CD8-positive, alpha-beta memory T cell (primary cell): ENCODE measurements at regions not wholly inside any gene's neighbourhood (a gene's known extent, or its start where the extent isn't known, plus 50 kb on each side); places are given as distances from the start of the nearest gene placed in this dataset.

ENCODE experiments used
- CTCF ChIA-PET: fragments of 350-600 bp; sonication (Branson Sonifier 250); formaldehyde crosslinking; loops from one replicate; lab custom pipeline; 2021; ENCODE audit warnings: antibody characterized with exemption; lab: Charles Lee
- POLR2A ChIA-PET: fragments of 350-600 bp; sonication (Branson Sonifier 250); formaldehyde crosslinking; loops from one replicate; lab custom pipeline; 2021; ENCODE audit warnings: antibody characterized with exemption; lab: Charles Lee
- DNase-seq, 5 donors: peaks; one replicate each; pipeline versions ENCODE4 v3.0.0 to v3.0.0-alpha.2; 2020 to 2022; ENCODE audit warnings: mixed read lengths in 1 of 5
- H3K27ac ChIP-seq: one replicate; pipeline ENCODE4 v1.7.0; 2013; ENCODE audit warnings: low read depth, mild to moderate bottlenecking, low read length, moderate library complexity
- H3K27me3 ChIP-seq: 2 replicates; pipeline ENCODE4 v1.7.0; 2013; ENCODE audit warnings: low read length, mild to moderate bottlenecking; ENCODE audit not compliant: insufficient read depth, poor library complexity, severe bottlenecking
- H3K36me3 ChIP-seq: 2 replicates; pipeline ENCODE4 v1.7.0; 2013; ENCODE audit warnings: mild to moderate bottlenecking, low read length, moderate library complexity; ENCODE audit not compliant: insufficient read depth
- H3K4me1 ChIP-seq: 2 replicates; pipeline ENCODE4 v1.7.0; 2013; ENCODE audit warnings: mild to moderate bottlenecking, low read length, moderate library complexity; ENCODE audit not compliant: insufficient read depth
- H3K4me3 ChIP-seq: 2 replicates; pipeline ENCODE4 v1.7.0; 2013; ENCODE audit warnings: mild to moderate bottlenecking, low read length
- H3K9me3 ChIP-seq: 2 replicates; pipeline ENCODE4 v1.7.0; 2013; ENCODE audit warnings: mild to moderate bottlenecking, low read length
- H3K27ac Mint-ChIP-seq, 8 donors: one replicate each; pipeline ENCODE4 v1.8.0; 2020 to 2021; ENCODE audit warnings: mixed read lengths in 8 of 8, mild to moderate bottlenecking in 6 of 8, inconsistent platforms in 3 of 8, moderate library complexity in 3 of 8
- H3K27me3 Mint-ChIP-seq, 2 donors: one replicate each; pipeline ENCODE4 v1.8.0; 2020 to 2021; ENCODE audit warnings: mixed read lengths in 2 of 2, mild to moderate bottlenecking in 1 of 2, moderate library complexity in 1 of 2
- H3K36me3 Mint-ChIP-seq, 3 donors: one replicate each; pipeline ENCODE4 v1.8.0; 2020 to 2021; ENCODE audit warnings: mixed read lengths in 3 of 3, inconsistent platforms in 1 of 3, mild to moderate bottlenecking in 1 of 3
- H3K4me1 Mint-ChIP-seq, 3 donors: one replicate each; pipeline ENCODE4 v1.8.0; 2020 to 2021; ENCODE audit warnings: mixed read lengths in 3 of 3, inconsistent platforms in 1 of 3, mild to moderate bottlenecking in 1 of 3
- H3K4me3 Mint-ChIP-seq, 7 donors: one replicate each; pipeline ENCODE4 v1.8.0; 2020 to 2021; ENCODE audit warnings: mixed read lengths in 7 of 7, mild to moderate bottlenecking in 6 of 7, moderate library complexity in 4 of 7, inconsistent platforms in 2 of 7
- H3K9me3 Mint-ChIP-seq, 5 donors: one replicate each; pipeline ENCODE4 v1.8.0; 2020 to 2022; ENCODE audit warnings: mixed read lengths in 5 of 5, mild to moderate bottlenecking in 3 of 5, moderate library complexity in 2 of 5, inconsistent platforms in 1 of 5

DNA sequence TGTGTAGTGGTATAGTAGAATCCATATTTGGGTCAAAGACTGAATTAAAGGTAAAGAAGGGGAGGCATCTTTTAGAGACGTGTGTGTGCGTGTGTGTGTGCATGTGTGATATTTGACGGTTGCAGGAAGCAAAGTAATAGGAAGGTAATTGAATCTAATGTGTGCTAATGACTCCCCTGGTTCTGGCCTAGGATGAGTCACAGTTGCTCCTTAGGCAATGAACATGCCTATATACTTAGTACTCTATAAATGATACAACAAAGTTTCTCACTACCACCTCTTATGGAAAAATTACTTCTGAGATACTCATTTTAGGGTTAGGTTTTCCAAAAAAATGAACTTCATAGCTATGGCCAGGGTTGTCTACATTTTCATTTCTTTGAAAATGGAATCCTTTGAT lies 409.6 kb downstream of the GUCY1A2 start:
- ChIA-PET CTCF (no interaction called here), POLR2A (no interaction called here)
- DNase-seq, result no peak
- no peak overlapping the region for H3K27ac Mint-ChIP-seq
- no peaks in the 10 kb centered on the region for H3K36me3 Mint-ChIP-seq
- no peaks in the 10 kb centered on the region for H3K27me3 Mint-ChIP-seq
- no peaks in the 10 kb centered on the region for H3K36me3 ChIP-seq
- H3K4me1 ChIP-seq, result no peaks in the 10 kb centered on the region
- H3K4me3 ChIP-seq, result no peak overlapping the region
- H3K9me3 Mint-ChIP-seq, result peaks cover 0 to 20% (median 4%) of the 10 kb centered on the region in 5 donors
- no peak overlapping the region for H3K4me3 Mint-ChIP-seq
- no peak overlapping the region for H3K27ac ChIP-seq
- no peaks in the 10 kb centered on the region for H3K9me3 ChIP-seq
- H3K4me1 Mint-ChIP-seq, result no peaks in the 10 kb centered on the region
- H3K27me3 ChIP-seq, result no peaks in the 10 kb centered on the region

GRCh38 chr11:106614262-106614661 lies 404.0 kb downstream of the GUCY1A2 start:
- no peak for DNase-seq
- Histone ChIP-seq H3K4me1 (no peaks in the 10 kb centered on the region), H3K4me3 (no peak overlapping the region), H3K36me3 (no peaks in the 10 kb centered on the region), H3K27me3 (no peaks in the 10 kb centered on the region), H3K27ac (no peak overlapping the region), H3K9me3 (no peaks in the 10 kb centered on the region)
- ChIA-PET CTCF (no interaction called here), POLR2A (no interaction called here)
- H3K4me3 Mint-ChIP-seq, result no peak overlapping the region
- peaks cover 0 to 15% (median 2%) of the 10 kb centered on the region in 5 donors for H3K9me3 Mint-ChIP-seq
- H3K27me3 Mint-ChIP-seq, result no peaks in the 10 kb centered on the region
- H3K36me3 Mint-ChIP-seq, result no peaks in the 10 kb centered on the region
- H3K27ac Mint-ChIP-seq, result no peak overlapping the region
- no peaks in the 10 kb centered on the region for H3K4me1 Mint-ChIP-seq

- Histone ChIP-seq H3K4me3 (no peak overlapping the region), H3K27ac (no peak overlapping the region), H3K4me1 (no peaks in the 10 kb centered on the region), H3K36me3 (no peaks in the 10 kb centered on the region), H3K27me3 (no peaks in the 10 kb centered on the region), H3K9me3 (no peaks in the 10 kb centered on the region)
- DNase-seq, result no peak
- Mint-ChIP-seq H3K27ac (no peak overlapping the region), H3K9me3 (peaks cover 0 to 21% (median 2%) of the 10 kb centered on the region in 5 donors), H3K4me3 (no peak overlapping the region), H3K4me1 (no peaks in the 10 kb centered on the region), H3K36me3 (no peaks in the 10 kb centered on the region), H3K27me3 (no peaks in the 10 kb centered on the region)
- POLR2A ChIA-PET, result no interaction called here
- CTCF ChIA-PET, result no interaction called here
Observed at GRCh38 chr11:106619320-106619990, 398.8 kb downstream of the GUCY1A2 start.

GRCh38 chr11:106621484-106621883 lies 396.8 kb downstream of the GUCY1A2 start:
- Histone ChIP-seq H3K27me3 (no peaks in the 10 kb centered on the region), H3K27ac (no peak overlapping the region), H3K9me3 (no peaks in the 10 kb centered on the region), H3K36me3 (no peaks in the 10 kb centered on the region), H3K4me1 (no peaks in the 10 kb centered on the region), H3K4me3 (no peak overlapping the region)
- H3K36me3 Mint-ChIP-seq, result no peaks in the 10 kb centered on the region
- no peak overlapping the region for H3K27ac Mint-ChIP-seq
- ChIA-PET CTCF (interaction anchor here (1.3 kb wide), 1 partner anchor 17 kb away, joined by 4 read pairs; no protein-coding TSS in a partner anchor), POLR2A (no interaction called here)
- no peak for DNase-seq
- H3K4me1 Mint-ChIP-seq, result no peaks in the 10 kb centered on the region
- H3K27me3 Mint-ChIP-seq, result no peaks in the 10 kb centered on the region
- peaks cover 0 to 16% (median 0%) of the 10 kb centered on the region in 5 donors for H3K9me3 Mint-ChIP-seq
- no peak overlapping the region for H3K4me3 Mint-ChIP-seq
